SJSA1 (cell line): ENCODE measurements at regions not wholly inside any gene's neighbourhood (a gene's known extent, or its start where the extent isn't known, plus 50 kb on each side); places are given as distances from the start of the nearest gene placed in this dataset.

Source experiments
- DNase-seq, 2 experiments: peaks; one replicate each; pipeline ENCODE4 v3.0.0-alpha.2; 2015 to 2020; ENCODE audit warnings: low spot score in 2 of 2, low read depth in 1 of 2
- H3K27ac ChIP-seq: fragments of 250-450 bp; sonication (Bioruptor Pico); 2 replicates; pipeline ENCODE4 v1.5.1; 2020; ENCODE audit warnings: mild to moderate bottlenecking, moderate library complexity
- H3K27me3 ChIP-seq: fragments of 250-450 bp; sonication (Bioruptor Pico); replicated peaks from 2 replicates; pipeline ENCODE4 v1.5.1; 2020; ENCODE audit warnings: mild to moderate bottlenecking, moderate library complexity
- H3K36me3 ChIP-seq: fragments of 250-450 bp; sonication (Bioruptor Pico); 2 replicates; pipeline ENCODE4 v1.5.1; 2020; ENCODE audit warnings: mild to moderate bottlenecking
- H3K4me1 ChIP-seq: fragments of 250-450 bp; sonication (Bioruptor Pico); replicated peaks from 2 replicates; pipeline ENCODE4 v1.6.1; 2021; ENCODE audit warnings: mild to moderate bottlenecking
- H3K4me3 ChIP-seq: fragments of 250-450 bp; sonication (Bioruptor Pico); 2 replicates; pipeline ENCODE4 v1.5.1; 2020; ENCODE audit warnings: mild to moderate bottlenecking
- H3K9me3 ChIP-seq: fragments of 250-450 bp; sonication (Bioruptor Pico); replicated peaks from 2 replicates; pipeline ENCODE4 v1.5.1; 2020; ENCODE audit warnings: mild to moderate bottlenecking

- no peak for DNase-seq
- Histone ChIP-seq H3K4me3 (no peak overlapping the region), H3K27ac (no peak overlapping the region)
Measured at GRCh38 chr3:70824773-70825172, 512.3 kb upstream of the MDFIC2 start.

GRCh38 chr3:70824078-70824477, 511.6 kb upstream of the MDFIC2 start:
- H3K4me3 ChIP-seq: no peak overlapping the region
- H3K36me3 ChIP-seq: no peaks in the 10 kb centered on the region
- DNase-seq: no peak
- H3K9me3 ChIP-seq: no peaks in the 10 kb centered on the region
- H3K27ac ChIP-seq: no peak overlapping the region
- no peaks in the 10 kb centered on the region for H3K27me3 ChIP-seq
- peaks cover 3% of the 10 kb centered on the region; the same call in 1 of the 2 replicates for H3K4me1 ChIP-seq

More at GRCh38 chr3:70824773-70825172, 512.3 kb upstream of the MDFIC2 start:
- no peaks in the 10 kb centered on the region for H3K9me3 ChIP-seq
- H3K4me1 ChIP-seq: peaks cover 7% of the 10 kb centered on the region; the same call in 1 of the 2 replicates
- no peaks in the 10 kb centered on the region for H3K27me3 ChIP-seq
- no peaks in the 10 kb centered on the region for H3K36me3 ChIP-seq

GRCh38 chr3:70823622-70824021, 511.2 kb upstream of the MDFIC2 start:
- H3K36me3 ChIP-seq: no peaks in the 10 kb centered on the region
- no peak overlapping the region for H3K27ac ChIP-seq
- no peaks in the 10 kb centered on the region for H3K9me3 ChIP-seq
- no peak for DNase-seq
- no peaks in the 10 kb centered on the region for H3K27me3 ChIP-seq
- no peaks in the 10 kb centered on the region for H3K4me1 ChIP-seq
- H3K4me3 ChIP-seq: no peak overlapping the region

GRCh38 chr3:70822669-70823068, 510.2 kb upstream of the MDFIC2 start:
- Histone ChIP-seq H3K27ac (no peak overlapping the region), H3K9me3 (no peaks in the 10 kb centered on the region), H3K4me3 (no peak overlapping the region), H3K4me1 (no peaks in the 10 kb centered on the region), H3K27me3 (no peaks in the 10 kb centered on the region), H3K36me3 (no peaks in the 10 kb centered on the region)
- no peak for DNase-seq

- Histone ChIP-seq H3K4me1 (no peaks in the 10 kb centered on the region), H3K36me3 (no peaks in the 10 kb centered on the region), H3K4me3 (no peak overlapping the region), H3K27ac (no peak overlapping the region), H3K27me3 (no peaks in the 10 kb centered on the region), H3K9me3 (no peaks in the 10 kb centered on the region)
- DNase-seq: no peak
Measured at GRCh38 chr3:70821602-70822001, 509.2 kb upstream of the MDFIC2 start.

GRCh38 chr3:70820397-70820796, 508.0 kb upstream of the MDFIC2 start:
- DNase-seq: no peak
- no peak overlapping the region for H3K27ac ChIP-seq

GRCh38 chr3:70818145-70818544, 505.7 kb upstream of the MDFIC2 start:
- H3K9me3 ChIP-seq: no peaks in the 10 kb centered on the region
- no peaks in the 10 kb centered on the region for H3K27me3 ChIP-seq
- no peak for DNase-seq
- H3K36me3 ChIP-seq: no peaks in the 10 kb centered on the region
- H3K4me1 ChIP-seq: no peaks in the 10 kb centered on the region
- H3K4me3 ChIP-seq: no peak overlapping the region
- H3K27ac ChIP-seq: no peak overlapping the region

More at GRCh38 chr3:70820397-70820796, 508.0 kb upstream of the MDFIC2 start:
- Histone ChIP-seq H3K4me1 (no peaks in the 10 kb centered on the region), H3K36me3 (no peaks in the 10 kb centered on the region), H3K4me3 (no peak overlapping the region), H3K9me3 (no peaks in the 10 kb centered on the region), H3K27me3 (no peaks in the 10 kb centered on the region)

GRCh38 chr3:70816346-70816745, 503.9 kb upstream of the MDFIC2 start:
- Histone ChIP-seq H3K27me3 (no peaks in the 10 kb centered on the region), H3K36me3 (no peaks in the 10 kb centered on the region), H3K4me3 (no peak overlapping the region), H3K27ac (no peak overlapping the region), H3K4me1 (no peaks in the 10 kb centered on the region), H3K9me3 (no peaks in the 10 kb centered on the region)
- DNase-seq: no peak

GRCh38 chr3:70815817-70816216, 503.4 kb upstream of the MDFIC2 start:
- no peak overlapping the region for H3K27ac ChIP-seq
- no peaks in the 10 kb centered on the region for H3K36me3 ChIP-seq
- no peak overlapping the region for H3K4me3 ChIP-seq
- H3K4me1 ChIP-seq: no peaks in the 10 kb centered on the region
- H3K27me3 ChIP-seq: no peaks in the 10 kb centered on the region
- H3K9me3 ChIP-seq: no peaks in the 10 kb centered on the region
- DNase-seq: no peak

- H3K27me3 ChIP-seq: no peaks in the 10 kb centered on the region
- no peaks in the 10 kb centered on the region for H3K4me1 ChIP-seq
- no peak overlapping the region for H3K4me3 ChIP-seq
- no peaks in the 10 kb centered on the region for H3K9me3 ChIP-seq
- no peak for DNase-seq
- H3K36me3 ChIP-seq: no peaks in the 10 kb centered on the region
- no peak overlapping the region for H3K27ac ChIP-seq
Measured at GRCh38 chr3:70813311-70813710, 500.9 kb upstream of the MDFIC2 start.

GRCh38 chr3:70811880-70812279, 499.4 kb upstream of the MDFIC2 start:
- H3K9me3 ChIP-seq: no peaks in the 10 kb centered on the region
- DNase-seq: no peak
- H3K4me3 ChIP-seq: no peak overlapping the region
- H3K27me3 ChIP-seq: no peaks in the 10 kb centered on the region
- H3K4me1 ChIP-seq: no peaks in the 10 kb centered on the region
- no peak overlapping the region for H3K27ac ChIP-seq
- no peaks in the 10 kb centered on the region for H3K36me3 ChIP-seq

GRCh38 chr3:70808881-70809280, 496.4 kb upstream of the MDFIC2 start:
- Histone ChIP-seq H3K27me3 (no peaks in the 10 kb centered on the region), H3K36me3 (no peaks in the 10 kb centered on the region), H3K9me3 (no peaks in the 10 kb centered on the region), H3K4me3 (no peak overlapping the region), H3K27ac (no peak overlapping the region), H3K4me1 (no peaks in the 10 kb centered on the region)
- no peak for DNase-seq

GRCh38 chr3:70806556-70806955, 494.1 kb upstream of the MDFIC2 start:
- Histone ChIP-seq H3K27ac (no peak overlapping the region), H3K36me3 (no peaks in the 10 kb centered on the region), H3K27me3 (no peaks in the 10 kb centered on the region), H3K4me1 (no peaks in the 10 kb centered on the region), H3K9me3 (no peaks in the 10 kb centered on the region), H3K4me3 (no peak overlapping the region)
- DNase-seq: no peak

GRCh38 chr3:70806021-70806420, 493.6 kb upstream of the MDFIC2 start:
- no peak overlapping the region for H3K27ac ChIP-seq
- no peak for DNase-seq
- no peaks in the 10 kb centered on the region for H3K9me3 ChIP-seq
- no peak overlapping the region for H3K4me3 ChIP-seq
- H3K27me3 ChIP-seq: no peaks in the 10 kb centered on the region
- no peaks in the 10 kb centered on the region for H3K4me1 ChIP-seq
- no peaks in the 10 kb centered on the region for H3K36me3 ChIP-seq

- Histone ChIP-seq H3K4me1 (no peaks in the 10 kb centered on the region), H3K27me3 (no peaks in the 10 kb centered on the region), H3K9me3 (no peaks in the 10 kb centered on the region), H3K4me3 (no peak overlapping the region), H3K36me3 (no peaks in the 10 kb centered on the region), H3K27ac (no peak overlapping the region)
- peak in 1 of 2 experiments; percentile 3 for DNase-seq
Measured at GRCh38 chr3:70805061-70805889, 492.8 kb upstream of the MDFIC2 start.
